ENCODE measurements at regions not wholly inside any gene's neighbourhood (a gene's known extent, or its start where the extent isn't known, plus 50 kb on each side); places are given as distances from the start of the nearest gene placed in this dataset.

DNA sequence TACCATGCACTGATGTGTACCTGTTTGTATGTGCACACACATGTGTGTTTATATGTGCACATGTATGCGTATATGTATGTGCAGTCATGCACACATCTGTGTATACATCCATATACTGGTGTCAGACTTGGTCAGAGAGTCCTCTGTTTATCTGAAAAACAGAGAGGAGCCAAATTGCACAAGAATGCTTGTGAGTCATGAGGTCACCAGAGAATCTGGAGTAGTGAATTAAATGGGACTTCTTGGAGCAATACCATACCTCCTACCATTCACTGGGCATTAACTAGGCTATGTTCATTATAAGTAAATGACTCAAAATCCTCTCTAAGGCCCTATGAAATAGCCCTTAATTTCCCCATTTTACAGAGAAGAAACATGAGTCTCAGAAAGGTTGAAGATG lies 272.1 kb upstream of the C1orf87 start:
- Mint-ChIP-seq H3K36me3 (ENCODE audit: low read depth) (no peaks in the 10 kb centered on the region), H3K9me3 (no peaks in the 10 kb centered on the region), H3K4me1 (no peaks in the 10 kb centered on the region), H3K27me3 (ENCODE audit: insufficient read depth) (no peaks in the 10 kb centered on the region), H3K4me3 (no peak overlapping the region), H3K27ac (no peak overlapping the region)
- H3K36me3 ChIP-seq (ENCODE audit: control insufficient read depth, insufficient read depth, low read length) = no peaks in the 10 kb centered on the region
- no peak for DNase-seq
- no peaks in the 10 kb centered on the region for H3K4me1 ChIP-seq (ENCODE audit: control insufficient read depth, insufficient read depth, low read length)
- no peak overlapping the region for H3K27ac ChIP-seq (ENCODE audit: low read depth, low read length)
- 90% methylated on average over 1 of the region's 1 CpG; no CpG with 5 or more reads in 1 of the 2 experiments for WGBS, 2 experiments (ENCODE audit: insufficient coverage in 1 of 2, insufficient read length in 1 of 2)
- no peak overlapping the region for H3K9ac ChIP-seq (ENCODE audit: extremely low read depth, low read length, poor library complexity, severe bottlenecking)
- H3K27me3 ChIP-seq (ENCODE audit: control insufficient read depth, insufficient read depth, low read length, poor library complexity, severe bottlenecking) = no peaks in the 10 kb centered on the region
- no peaks in the 10 kb centered on the region for H3K9me3 ChIP-seq (ENCODE audit: control insufficient read depth, low read length)
- no peak overlapping the region for H3K4me3 ChIP-seq (ENCODE audit: low read length)
- TF ChIP-seq, protein P1, sequence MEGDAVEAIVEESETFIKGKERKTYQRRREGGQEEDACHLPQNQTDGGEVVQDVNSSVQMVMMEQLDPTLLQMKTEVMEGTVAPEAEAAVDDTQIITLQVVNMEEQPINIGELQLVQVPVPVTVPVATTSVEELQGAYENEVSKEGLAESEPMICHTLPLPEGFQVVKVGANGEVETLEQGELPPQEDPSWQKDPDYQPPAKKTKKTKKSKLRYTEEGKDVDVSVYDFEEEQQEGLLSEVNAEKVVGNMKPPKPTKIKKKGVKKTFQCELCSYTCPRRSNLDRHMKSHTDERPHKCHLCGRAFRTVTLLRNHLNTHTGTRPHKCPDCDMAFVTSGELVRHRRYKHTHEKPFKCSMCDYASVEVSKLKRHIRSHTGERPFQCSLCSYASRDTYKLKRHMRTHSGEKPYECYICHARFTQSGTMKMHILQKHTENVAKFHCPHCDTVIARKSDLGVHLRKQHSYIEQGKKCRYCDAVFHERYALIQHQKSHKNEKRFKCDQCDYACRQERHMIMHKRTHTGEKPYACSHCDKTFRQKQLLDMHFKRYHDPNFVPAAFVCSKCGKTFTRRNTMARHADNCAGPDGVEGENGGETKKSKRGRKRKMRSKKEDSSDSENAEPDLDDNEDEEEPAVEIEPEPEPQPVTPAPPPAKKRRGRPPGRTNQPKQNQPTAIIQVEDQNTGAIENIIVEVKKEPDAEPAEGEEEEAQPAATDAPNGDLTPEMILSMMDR (conservative IDR thresholded peaks at IDR 0.05) = no peak

DNA sequence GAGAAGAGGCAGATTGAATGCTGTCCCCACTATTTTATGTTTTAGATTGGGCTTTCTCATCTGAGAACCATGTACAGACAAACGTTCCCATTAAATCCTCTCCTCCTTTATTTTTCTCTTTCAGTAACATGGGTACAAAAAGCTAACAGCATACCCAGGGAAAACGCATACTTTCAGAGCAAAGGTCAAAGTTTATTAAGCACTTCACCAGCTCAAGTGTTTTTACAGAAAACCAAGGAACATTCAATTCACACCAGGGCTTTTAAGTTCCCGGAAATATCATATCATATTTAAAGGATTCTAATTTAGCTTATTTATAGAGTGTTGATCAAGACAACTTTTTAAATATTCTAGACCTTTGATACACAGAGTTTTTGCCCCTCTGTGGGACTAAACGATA lies 271.5 kb upstream of the C1orf87 start:
- H3K4me1 Mint-ChIP-seq = no peaks in the 10 kb centered on the region
- no peak for DNase-seq
- H3K9ac ChIP-seq (ENCODE audit: extremely low read depth, low read length, poor library complexity, severe bottlenecking) = no peak overlapping the region
- H3K27ac Mint-ChIP-seq = no peak overlapping the region
- H3K4me3 Mint-ChIP-seq = no peak overlapping the region
- H3K36me3 ChIP-seq (ENCODE audit: control insufficient read depth, insufficient read depth, low read length) = no peaks in the 10 kb centered on the region
- WGBS, 2 experiments (ENCODE audit: insufficient coverage in 1 of 2, insufficient read length in 1 of 2) = 80 to 83% methylated on average over 1 to 3 of the region's 4 CpGs
- no peaks in the 10 kb centered on the region for H3K36me3 Mint-ChIP-seq (ENCODE audit: low read depth)
- H3K4me1 ChIP-seq (ENCODE audit: control insufficient read depth, insufficient read depth, low read length) = no peaks in the 10 kb centered on the region
- H3K9me3 ChIP-seq (ENCODE audit: control insufficient read depth, low read length) = no peaks in the 10 kb centered on the region
- H3K4me3 ChIP-seq (ENCODE audit: low read length) = no peak overlapping the region
- no peaks in the 10 kb centered on the region for H3K27me3 Mint-ChIP-seq (ENCODE audit: insufficient read depth)
- TF ChIP-seq, protein P1 (conservative IDR thresholded peaks at IDR 0.05) = no peak
- no peak overlapping the region for H3K27ac ChIP-seq (ENCODE audit: low read depth, low read length)
- H3K27me3 ChIP-seq (ENCODE audit: control insufficient read depth, insufficient read depth, low read length, poor library complexity, severe bottlenecking) = no peaks in the 10 kb centered on the region
- H3K9me3 Mint-ChIP-seq = no peaks in the 10 kb centered on the region

DNA sequence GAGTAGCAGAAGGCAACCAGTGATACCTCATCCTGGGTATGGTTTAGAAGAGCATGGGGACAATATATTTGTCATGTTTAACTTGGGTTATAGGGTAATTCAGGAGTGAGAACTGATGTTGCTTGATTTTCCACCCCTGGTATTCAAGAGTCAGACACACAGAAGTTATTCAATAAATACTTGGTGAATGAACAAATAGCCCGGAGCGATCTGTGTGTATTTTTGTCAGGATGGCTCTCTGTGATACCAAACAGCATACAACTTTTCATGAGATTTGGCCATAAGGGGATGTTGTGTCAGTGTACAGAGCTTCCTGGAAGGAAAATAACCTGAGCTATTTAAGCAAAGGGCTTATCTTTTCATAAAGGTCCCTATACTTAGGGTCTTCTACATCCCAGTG lies 270.2 kb upstream of the C1orf87 start:
- H3K36me3 ChIP-seq (ENCODE audit: control insufficient read depth, insufficient read depth, low read length) = no peaks in the 10 kb centered on the region
- H3K27me3 ChIP-seq (ENCODE audit: control insufficient read depth, insufficient read depth, low read length, poor library complexity, severe bottlenecking) = no peaks in the 10 kb centered on the region
- Mint-ChIP-seq H3K9me3 (no peaks in the 10 kb centered on the region), H3K36me3 (ENCODE audit: low read depth) (no peaks in the 10 kb centered on the region), H3K27me3 (ENCODE audit: insufficient read depth) (no peaks in the 10 kb centered on the region), H3K4me3 (no peak overlapping the region), H3K4me1 (no peaks in the 10 kb centered on the region), H3K27ac (no peak overlapping the region)
- H3K27ac ChIP-seq (ENCODE audit: low read depth, low read length) = no peak overlapping the region
- no peaks in the 10 kb centered on the region for H3K9me3 ChIP-seq (ENCODE audit: control insufficient read depth, low read length)
- no peak overlapping the region for H3K9ac ChIP-seq (ENCODE audit: extremely low read depth, low read length, poor library complexity, severe bottlenecking)
- WGBS, 2 experiments (ENCODE audit: insufficient coverage in 1 of 2, insufficient read length in 1 of 2) = 93 to 98% methylated on average over 2 of the region's 2 CpGs
- TF ChIP-seq, protein P1 (conservative IDR thresholded peaks at IDR 0.05) = no peak
- DNase-seq = no peak
- no peaks in the 10 kb centered on the region for H3K4me1 ChIP-seq (ENCODE audit: control insufficient read depth, insufficient read depth, low read length)
- no peak overlapping the region for H3K4me3 ChIP-seq (ENCODE audit: low read length)
